ENCODE measurements at regions not wholly inside any gene's neighbourhood (a gene's known extent, or its start where the extent isn't known, plus 50 kb on each side); places are given as distances from the start of the nearest gene placed in this dataset.

DNA sequence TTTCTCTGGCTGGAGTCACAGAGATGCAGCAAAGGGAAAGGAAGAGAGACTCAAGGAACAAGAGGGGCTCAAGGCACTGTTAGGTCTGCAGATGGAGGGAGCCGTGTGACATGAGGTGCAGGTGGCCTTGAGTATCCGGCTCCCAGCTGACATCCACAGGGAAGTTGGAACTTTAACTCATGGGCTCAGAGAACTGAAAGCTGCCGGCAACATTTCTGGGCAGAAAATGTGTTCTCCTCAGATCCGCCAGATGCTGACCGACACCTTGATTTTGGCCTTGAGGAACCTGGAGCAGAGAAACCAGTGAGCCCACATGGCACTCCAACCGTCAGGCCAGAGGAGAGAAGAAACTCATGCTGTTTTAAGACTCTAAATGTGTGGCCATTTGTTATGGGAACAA, 258.1 kb upstream of the IRX2 start (continued):
- no peak for TF ChIP-seq ESRRA (IDR thresholded peaks at IDR 0.05; ENCODE audit: borderline replicate concordance, low read length)

DNA sequence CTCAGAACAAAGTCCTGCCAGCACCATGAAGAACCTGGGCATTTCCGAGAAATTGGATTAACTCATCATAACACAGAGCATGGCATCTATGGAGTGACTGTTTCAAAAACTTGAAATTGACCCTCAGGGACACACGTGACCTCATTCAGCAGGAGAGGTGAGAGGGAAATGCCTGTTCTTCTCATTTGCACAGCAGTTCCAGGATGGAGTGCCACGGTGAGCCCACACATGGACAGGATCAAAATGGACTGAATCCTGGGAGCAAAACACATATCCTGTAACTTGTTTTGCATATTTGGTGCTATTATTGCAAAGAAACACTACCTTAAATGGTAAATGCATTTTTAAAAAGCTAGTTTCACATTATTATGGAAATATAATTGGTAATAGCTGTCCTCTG, 256.1 kb upstream of the IRX2 start:
- H3K4me2 ChIP-seq, result no peak overlapping the region
- H3K27ac ChIP-seq, result no peak overlapping the region
- WGBS (ENCODE audit: missing lambda C conversion rate), result 1% methylated on average over 3 of the region's 3 CpGs
- POLR2A ChIA-PET, result no interaction called here
- no peak overlapping the region for H3K4me3 ChIP-seq
- no peaks in the 10 kb centered on the region for H3K4me1 ChIP-seq
- FAIRE-seq (no peak), DNase-seq (ENCODE audit: low read depth in 1 of 2, low spot score in 1 of 2) (no peak), ATAC-seq (no peak)
- H3K9me3 ChIP-seq, result no peaks in the 10 kb centered on the region
- TF ChIP-seq, protein P1, sequence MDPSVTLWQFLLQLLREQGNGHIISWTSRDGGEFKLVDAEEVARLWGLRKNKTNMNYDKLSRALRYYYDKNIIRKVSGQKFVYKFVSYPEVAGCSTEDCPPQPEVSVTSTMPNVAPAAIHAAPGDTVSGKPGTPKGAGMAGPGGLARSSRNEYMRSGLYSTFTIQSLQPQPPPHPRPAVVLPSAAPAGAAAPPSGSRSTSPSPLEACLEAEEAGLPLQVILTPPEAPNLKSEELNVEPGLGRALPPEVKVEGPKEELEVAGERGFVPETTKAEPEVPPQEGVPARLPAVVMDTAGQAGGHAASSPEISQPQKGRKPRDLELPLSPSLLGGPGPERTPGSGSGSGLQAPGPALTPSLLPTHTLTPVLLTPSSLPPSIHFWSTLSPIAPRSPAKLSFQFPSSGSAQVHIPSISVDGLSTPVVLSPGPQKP (IDR thresholded peaks at IDR 0.05; ENCODE audit: low read depth, low read length), result no peak
- TF ChIP-seq HOXB5 (CRISPR knock-in tag; IDR thresholded peaks at IDR 0.05) (no peak), FOSL2 (IDR thresholded peaks at IDR 0.05) (no peak), FOSL2 (CRISPR knock-in tag; IDR thresholded peaks at IDR 0.05) (no peak), ZC3H11A (IDR thresholded peaks at IDR 0.05) (no peak), HOXA7 (CRISPR knock-in tag; IDR thresholded peaks at IDR 0.05) (no peak), POLR2AphosphoS2 (conservative IDR thresholded peaks at IDR 0.05; ENCODE audit: low read length) (no peak), GATA3 (IDR thresholded peaks at IDR 0.05; ENCODE audit: borderline replicate concordance) (no peak), ZSCAN20 (CRISPR knock-in tag; IDR thresholded peaks at IDR 0.05) (no peak), HOXB13 (CRISPR knock-in tag; IDR thresholded peaks at IDR 0.05; ENCODE audit: low read depth) (no peak), FOSB (CRISPR knock-in tag; IDR thresholded peaks at IDR 0.05) (no peak)
- TF ChIP-seq, protein P2, sequence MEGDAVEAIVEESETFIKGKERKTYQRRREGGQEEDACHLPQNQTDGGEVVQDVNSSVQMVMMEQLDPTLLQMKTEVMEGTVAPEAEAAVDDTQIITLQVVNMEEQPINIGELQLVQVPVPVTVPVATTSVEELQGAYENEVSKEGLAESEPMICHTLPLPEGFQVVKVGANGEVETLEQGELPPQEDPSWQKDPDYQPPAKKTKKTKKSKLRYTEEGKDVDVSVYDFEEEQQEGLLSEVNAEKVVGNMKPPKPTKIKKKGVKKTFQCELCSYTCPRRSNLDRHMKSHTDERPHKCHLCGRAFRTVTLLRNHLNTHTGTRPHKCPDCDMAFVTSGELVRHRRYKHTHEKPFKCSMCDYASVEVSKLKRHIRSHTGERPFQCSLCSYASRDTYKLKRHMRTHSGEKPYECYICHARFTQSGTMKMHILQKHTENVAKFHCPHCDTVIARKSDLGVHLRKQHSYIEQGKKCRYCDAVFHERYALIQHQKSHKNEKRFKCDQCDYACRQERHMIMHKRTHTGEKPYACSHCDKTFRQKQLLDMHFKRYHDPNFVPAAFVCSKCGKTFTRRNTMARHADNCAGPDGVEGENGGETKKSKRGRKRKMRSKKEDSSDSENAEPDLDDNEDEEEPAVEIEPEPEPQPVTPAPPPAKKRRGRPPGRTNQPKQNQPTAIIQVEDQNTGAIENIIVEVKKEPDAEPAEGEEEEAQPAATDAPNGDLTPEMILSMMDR (IDR thresholded peaks at IDR 0.05), result no peak
- TF ChIP-seq, protein P3, sequence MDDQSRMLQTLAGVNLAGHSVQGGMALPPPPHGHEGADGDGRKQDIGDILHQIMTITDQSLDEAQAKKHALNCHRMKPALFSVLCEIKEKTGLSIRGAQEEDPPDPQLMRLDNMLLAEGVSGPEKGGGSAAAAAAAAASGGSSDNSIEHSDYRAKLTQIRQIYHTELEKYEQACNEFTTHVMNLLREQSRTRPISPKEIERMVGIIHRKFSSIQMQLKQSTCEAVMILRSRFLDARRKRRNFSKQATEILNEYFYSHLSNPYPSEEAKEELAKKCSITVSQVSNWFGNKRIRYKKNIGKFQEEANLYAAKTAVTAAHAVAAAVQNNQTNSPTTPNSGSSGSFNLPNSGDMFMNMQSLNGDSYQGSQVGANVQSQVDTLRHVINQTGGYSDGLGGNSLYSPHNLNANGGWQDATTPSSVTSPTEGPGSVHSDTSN (IDR thresholded peaks at IDR 0.05), result no peak
- TF ChIP-seq, protein P4, sequence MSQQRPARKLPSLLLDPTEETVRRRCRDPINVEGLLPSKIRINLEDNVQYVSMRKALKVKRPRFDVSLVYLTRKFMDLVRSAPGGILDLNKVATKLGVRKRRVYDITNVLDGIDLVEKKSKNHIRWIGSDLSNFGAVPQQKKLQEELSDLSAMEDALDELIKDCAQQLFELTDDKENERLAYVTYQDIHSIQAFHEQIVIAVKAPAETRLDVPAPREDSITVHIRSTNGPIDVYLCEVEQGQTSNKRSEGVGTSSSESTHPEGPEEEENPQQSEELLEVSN (IDR thresholded peaks at IDR 0.05; ENCODE audit: borderline replicate concordance, low read depth), result no peak
- CTCF ChIA-PET, result no interaction called here

DNA sequence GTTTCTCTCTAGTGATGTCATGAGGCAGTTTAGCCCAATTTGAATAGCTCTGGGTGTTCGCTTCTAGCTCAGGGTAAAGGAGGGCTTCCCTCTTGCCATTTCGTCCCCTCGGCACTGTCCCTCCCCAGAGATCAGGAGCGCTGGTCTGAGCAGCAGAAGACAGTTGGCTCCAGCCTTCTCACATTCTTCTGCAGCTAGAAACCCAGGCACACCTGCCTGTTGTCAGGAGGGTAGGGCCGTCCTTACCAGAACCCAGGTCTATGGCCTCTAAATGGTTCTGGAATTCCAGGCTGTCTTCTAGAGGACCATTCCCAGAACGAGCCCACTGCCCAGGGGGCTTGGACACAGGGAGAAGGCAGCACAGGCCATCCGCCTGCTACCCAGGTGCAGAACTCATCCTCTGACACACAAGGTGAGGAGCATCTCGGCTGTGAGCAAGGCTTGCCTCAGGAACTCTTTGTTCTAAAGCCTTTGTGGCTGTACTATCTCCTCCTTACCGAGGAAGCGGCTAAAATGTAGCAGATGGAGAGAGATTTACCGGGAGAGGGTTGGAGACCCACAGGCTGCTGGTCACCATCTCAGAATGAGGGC, 255.6 kb upstream of the IRX2 start:
- no peaks in the 10 kb centered on the region for H3K4me1 ChIP-seq
- no peak overlapping the region for H3K27ac ChIP-seq
- no peak overlapping the region for H3K4me2 ChIP-seq
- no peak overlapping the region for H3K4me3 ChIP-seq
- TF ChIP-seq FOXS1 (CRISPR knock-in tag; IDR thresholded peaks at IDR 0.05) (no peak), NR3C1 (IDR thresholded peaks at IDR 0.05) (no peak), RCOR1 (IDR thresholded peaks at IDR 0.05; ENCODE audit: low read depth, low read length) (no peak), JUN (IDR thresholded peaks at IDR 0.05) (no peak), CHD2 (IDR thresholded peaks at IDR 0.05; ENCODE audit: low read length, partially characterized antibody) (no peak)
- ChIA-PET POLR2A (no interaction called here), CTCF (no interaction called here)
- WGBS (ENCODE audit: missing lambda C conversion rate), result 3% methylated on average over 10 of the region's 11 CpGs
- no peak for FAIRE-seq
- no peak for DNase-seq (ENCODE audit: low read depth in 1 of 2, low spot score in 1 of 2)
- no peak for ATAC-seq
- H3K9me3 ChIP-seq, result no peaks in the 10 kb centered on the region

Data from A549 (cell line).